Mesendoderm (in vitro differentiated cells): ENCODE measurements at regions not wholly inside any gene's neighbourhood (a gene's known extent, or its start where the extent isn't known, plus 50 kb on each side); places are given as distances from the start of the nearest gene placed in this dataset.
A peak's percentile ranks its signal among the peaks of the same experiment; 100 is the strongest.

Experiments used
- DNase-seq: peaks from one replicate; pipeline ENCODE4 v3.0.0; 2013
- H2AK5ac ChIP-seq: 2 replicates; pipeline ENCODE4 v1.6.1; 2013; ENCODE audit warnings: low read length, inconsistent platforms
- H2BK120ac ChIP-seq: 2 replicates; pipeline ENCODE4 v1.6.1; 2013; ENCODE audit warnings: low read depth, mild to moderate bottlenecking, low read length, moderate library complexity, mixed read lengths
- H2BK15ac ChIP-seq: replicated peaks from 2 replicates; pipeline ENCODE4 v1.6.1; 2013; ENCODE audit warnings: low read depth, mild to moderate bottlenecking, moderate library complexity
- H2BK5ac ChIP-seq: 2 replicates; pipeline ENCODE4 v1.6.1; 2013; ENCODE audit warnings: low read length, inconsistent platforms
- H3K18ac ChIP-seq: 2 replicates; pipeline ENCODE4 v1.6.1; 2013; ENCODE audit warnings: mild to moderate bottlenecking, low read length, mixed read lengths
- H3K23ac ChIP-seq: one replicate; pipeline ENCODE4 v1.6.1; 2013; ENCODE audit warnings: low read length
- H3K27ac ChIP-seq: 2 replicates; pipeline ENCODE4 v1.5.1; 2013; ENCODE audit warnings: low read depth, mild to moderate bottlenecking, inconsistent platforms, low read length, moderate library complexity
- H3K27me3 ChIP-seq: 2 replicates; pipeline ENCODE4 v1.6.1; 2013; ENCODE audit warnings: low read length, control low read depth, mild to moderate bottlenecking, inconsistent platforms; ENCODE audit not compliant: insufficient read depth, poor library complexity
- H3K36me3 ChIP-seq: 2 replicates; pipeline ENCODE4 v1.6.1; 2013; ENCODE audit warnings: low read length, inconsistent platforms; ENCODE audit not compliant: control insufficient read depth, insufficient read depth
- H3K4ac ChIP-seq: one replicate; pipeline ENCODE4 v1.6.1; 2013; ENCODE audit warnings: low read depth, mild to moderate bottlenecking, low read length, moderate library complexity
- H3K4me1 ChIP-seq: 2 replicates; pipeline ENCODE4 v1.6.1; 2013; ENCODE audit warnings: low read depth, low read length, inconsistent platforms; ENCODE audit not compliant: control insufficient read depth
- H3K4me2 ChIP-seq: 2 replicates; pipeline ENCODE4 v1.6.1; 2013; ENCODE audit warnings: low read length
- H3K4me3 ChIP-seq: 2 replicates; pipeline ENCODE4 v1.5.1; 2013; ENCODE audit warnings: mild to moderate bottlenecking, low read length
- H3K56ac ChIP-seq: one replicate; pipeline ENCODE4 v1.6.1; 2013; ENCODE audit warnings: low read length
- H3K79me1 ChIP-seq: 2 replicates; pipeline ENCODE4 v1.6.1; 2013; ENCODE audit warnings: low read length, inconsistent platforms
- H3K79me2 ChIP-seq: 2 replicates; pipeline ENCODE4 v1.6.1; 2013; ENCODE audit warnings: mild to moderate bottlenecking, low read length; ENCODE audit not compliant: control insufficient read depth, insufficient read depth
- H3K9ac ChIP-seq: 2 replicates; pipeline ENCODE4 v1.6.1; 2013; ENCODE audit warnings: low read length, inconsistent platforms
- H4K5ac ChIP-seq: one replicate; pipeline ENCODE4 v1.6.1; 2013; ENCODE audit warnings: low read length
- H4K8ac ChIP-seq: one replicate; pipeline ENCODE4 v1.6.1; 2013; ENCODE audit warnings: low read depth, mild to moderate bottlenecking, control low read depth, low read length, moderate library complexity
- WGBS: extraction: QIAGEN DNeasy Blood & Tissue Kit; methylation state at CpG from one replicate; pipeline ENCODE4 v1.1.7; 2013; ENCODE audit warnings: low lambda C conversion rate, missing lambda C conversion rate; ENCODE audit not compliant: insufficient coverage; ENCODE audit errors: extremely low coverage; 5-methylcytosine and 5-hydroxymethylcytosine counted together

- Histone ChIP-seq H3K18ac (no peak overlapping the region), H3K79me1 (no peaks in the 10 kb centered on the region), H2BK120ac (no peak overlapping the region), H3K4me3 (no peak overlapping the region), H3K4me2 (no peak overlapping the region), H3K36me3 (no peaks in the 10 kb centered on the region), H3K23ac (no peak overlapping the region), H2BK5ac (no peak overlapping the region), H3K27me3 (no peaks in the 10 kb centered on the region), H4K8ac (no peak overlapping the region), H3K4me1 (no peaks in the 10 kb centered on the region), H2AK5ac (no peak overlapping the region), H3K79me2 (no peaks in the 10 kb centered on the region), H4K5ac (no peak overlapping the region), H2BK15ac (no peak overlapping the region), H3K4ac (no peak overlapping the region), H3K56ac (no peak overlapping the region), H3K9ac (no peak overlapping the region), H3K27ac (no peak overlapping the region)
- no CpG with 5 or more reads among the region's 4 CpGs for WGBS
- DNase-seq = no peak
Observed at GRCh38 chr14:62103464-62103863, 341.2 kb downstream of the SNAPC1 start.

DNA sequence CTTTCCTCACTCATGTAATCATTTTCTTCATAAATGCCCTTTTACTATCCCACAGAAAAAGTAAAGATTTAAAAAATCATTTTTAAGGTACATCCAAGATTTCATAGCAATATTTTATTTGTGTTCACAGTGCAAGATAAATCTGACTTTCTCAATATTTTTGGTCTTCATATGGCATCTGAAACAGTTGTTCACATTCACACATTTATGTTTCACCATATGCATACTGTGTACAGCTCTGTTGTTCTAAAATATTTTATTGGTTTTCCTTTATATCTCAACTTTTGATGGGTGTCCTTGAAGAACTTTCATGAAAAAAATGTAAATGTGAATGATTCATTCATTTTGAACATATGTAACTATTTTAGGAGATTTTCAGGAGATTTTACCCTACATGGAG, 348.7 kb downstream of the SNAPC1 start:
- Histone ChIP-seq H3K56ac (no peak overlapping the region), H3K23ac (no peak overlapping the region), H3K4me1 (no peaks in the 10 kb centered on the region), H3K36me3 (no peaks in the 10 kb centered on the region), H4K8ac (no peak overlapping the region), H2AK5ac (no peak overlapping the region), H3K9ac (no peak overlapping the region), H2BK15ac (no peak overlapping the region), H3K18ac (no peak overlapping the region), H3K4me2 (no peak overlapping the region), H2BK5ac (no peak overlapping the region), H3K4ac (no peak overlapping the region), H3K27me3 (no peaks in the 10 kb centered on the region), H2BK120ac (no peak overlapping the region), H3K79me2 (no peaks in the 10 kb centered on the region), H3K4me3 (no peak overlapping the region), H3K27ac (no peak overlapping the region), H4K5ac (no peak overlapping the region), H3K79me1 (no peaks in the 10 kb centered on the region)
- no peak for DNase-seq

- Histone ChIP-seq H4K5ac (no peak overlapping the region), H3K56ac (no peak overlapping the region), H3K79me2 (no peaks in the 10 kb centered on the region), H2AK5ac (no peak overlapping the region), H3K27ac (no peak overlapping the region), H4K8ac (no peak overlapping the region), H3K9ac (no peak overlapping the region), H3K18ac (no peak overlapping the region), H3K79me1 (no peaks in the 10 kb centered on the region), H3K36me3 (no peaks in the 10 kb centered on the region), H3K4ac (no peak overlapping the region), H2BK5ac (no peak overlapping the region), H2BK120ac (no peak overlapping the region), H3K4me3 (no peak overlapping the region), H3K23ac (no peak overlapping the region), H3K4me1 (no peaks in the 10 kb centered on the region), H3K4me2 (peak overlapping the region; percentile 46), H2BK15ac (no peak overlapping the region), H3K27me3 (peaks cover 2% of the 10 kb centered on the region)
- DNase-seq = peak; percentile 98
- no CpG with 5 or more reads among the region's 56 CpGs for WGBS
Observed at GRCh38 chr14:62117010-62117750, 355.0 kb downstream of the SNAPC1 start.

- no peaks in the 10 kb centered on the region for H3K36me3 ChIP-seq
- no peak overlapping the region for H2BK5ac ChIP-seq
- WGBS = no CpG with 5 or more reads among the region's 10 CpGs
- H4K8ac ChIP-seq = no peak overlapping the region
- H2AK5ac ChIP-seq = no peak overlapping the region
- H3K9ac ChIP-seq = no peak overlapping the region
- H2BK120ac ChIP-seq = no peak overlapping the region
- no peaks in the 10 kb centered on the region for H3K4me1 ChIP-seq
- no peak overlapping the region for H3K4ac ChIP-seq
- no peak overlapping the region for H3K18ac ChIP-seq
- no peaks in the 10 kb centered on the region for H3K79me1 ChIP-seq
- H3K4me3 ChIP-seq = no peak overlapping the region
- H4K5ac ChIP-seq = no peak overlapping the region
- no peak overlapping the region for H3K4me2 ChIP-seq
- H3K56ac ChIP-seq = no peak overlapping the region
- DNase-seq = no peak
- H3K27ac ChIP-seq = no peak overlapping the region
- no peak overlapping the region for H2BK15ac ChIP-seq
- H3K23ac ChIP-seq = no peak overlapping the region
- no peaks in the 10 kb centered on the region for H3K79me2 ChIP-seq
- H3K27me3 ChIP-seq = peaks cover 2% of the 10 kb centered on the region
Observed at GRCh38 chr14:62117751-62118105, 355.5 kb downstream of the SNAPC1 start.

GRCh38 chr14:62118461-62118860, 356.2 kb downstream of the SNAPC1 start:
- Histone ChIP-seq H3K23ac (no peak overlapping the region), H3K27ac (no peak overlapping the region), H3K36me3 (no peaks in the 10 kb centered on the region), H2BK120ac (no peak overlapping the region), H3K56ac (no peak overlapping the region), H3K4ac (no peak overlapping the region), H3K9ac (no peak overlapping the region), H3K18ac (no peak overlapping the region), H3K4me3 (no peak overlapping the region), H2AK5ac (no peak overlapping the region), H3K4me2 (no peak overlapping the region), H4K8ac (no peak overlapping the region), H3K4me1 (no peaks in the 10 kb centered on the region), H2BK15ac (no peak overlapping the region), H2BK5ac (no peak overlapping the region), H3K79me2 (no peaks in the 10 kb centered on the region), H4K5ac (no peak overlapping the region), H3K79me1 (no peaks in the 10 kb centered on the region), H3K27me3 (peaks cover 2% of the 10 kb centered on the region)
- WGBS = no CpG with 5 or more reads among the region's 4 CpGs
- no peak for DNase-seq

DNA sequence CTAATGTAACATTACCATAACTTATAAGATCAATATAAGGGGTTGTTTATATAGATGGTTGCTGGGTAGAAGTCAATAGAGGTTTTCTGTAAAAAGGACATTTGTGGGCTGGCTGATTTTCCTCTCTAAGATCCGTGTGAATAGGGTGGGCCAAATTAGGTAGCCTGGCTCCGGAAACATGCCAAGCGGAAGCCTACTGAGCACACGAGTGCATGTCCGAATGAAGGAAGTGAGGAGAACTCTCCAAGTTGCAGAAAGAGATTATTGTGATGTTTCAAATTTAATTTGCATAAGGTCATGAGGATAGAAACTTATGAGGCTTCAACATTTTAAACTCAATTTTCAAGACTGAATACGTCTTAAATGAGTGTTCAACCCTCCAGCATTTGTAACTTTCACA, 356.7 kb downstream of the SNAPC1 start:
- H2BK5ac ChIP-seq = no peak overlapping the region
- no CpG with 5 or more reads among the region's 6 CpGs for WGBS
- DNase-seq = no peak
- peaks cover 2% of the 10 kb centered on the region for H3K27me3 ChIP-seq
- no peaks in the 10 kb centered on the region for H3K4me1 ChIP-seq
- no peaks in the 10 kb centered on the region for H3K36me3 ChIP-seq
- H3K4ac ChIP-seq = no peak overlapping the region
- no peak overlapping the region for H2BK120ac ChIP-seq
- H2AK5ac ChIP-seq = no peak overlapping the region
- H3K27ac ChIP-seq = no peak overlapping the region
- H2BK15ac ChIP-seq = no peak overlapping the region
- H3K23ac ChIP-seq = no peak overlapping the region
- no peak overlapping the region for H3K4me2 ChIP-seq
- no peak overlapping the region for H3K9ac ChIP-seq
- no peaks in the 10 kb centered on the region for H3K79me1 ChIP-seq
- H3K18ac ChIP-seq = no peak overlapping the region
- H3K4me3 ChIP-seq = no peak overlapping the region
- H3K56ac ChIP-seq = no peak overlapping the region
- H3K79me2 ChIP-seq = no peaks in the 10 kb centered on the region
- H4K8ac ChIP-seq = no peak overlapping the region
- no peak overlapping the region for H4K5ac ChIP-seq
